C4-2B (cell line): ENCODE measurements at regions not wholly inside any gene's neighbourhood (a gene's known extent, or its start where the extent isn't known, plus 50 kb on each side); places are given as distances from the start of the nearest gene placed in this dataset.
"Not testable (repeated sequence)": the region's sequence is repeated elsewhere in the genome, so short reads cannot be mapped to it uniquely, and the experiment has no call there.

Experiments
- H3K27ac ChIP-seq: fragments of 450-650 bp; 2 replicates; pipeline ENCODE4 v1.5.1; 2017
- ZFX ChIP-seq: fragments of 450-650 bp; IDR thresholded peaks from 2 replicates; pipeline ENCODE4 v1.6.1; 2017
- TF ChIP-seq, protein P1 (sequence below): fragments of 450-650 bp; conservative IDR thresholded peaks from 2 replicates; pipeline ENCODE4 v1.5.1; 2017; ENCODE audit warnings: mild to moderate bottlenecking

DNA sequence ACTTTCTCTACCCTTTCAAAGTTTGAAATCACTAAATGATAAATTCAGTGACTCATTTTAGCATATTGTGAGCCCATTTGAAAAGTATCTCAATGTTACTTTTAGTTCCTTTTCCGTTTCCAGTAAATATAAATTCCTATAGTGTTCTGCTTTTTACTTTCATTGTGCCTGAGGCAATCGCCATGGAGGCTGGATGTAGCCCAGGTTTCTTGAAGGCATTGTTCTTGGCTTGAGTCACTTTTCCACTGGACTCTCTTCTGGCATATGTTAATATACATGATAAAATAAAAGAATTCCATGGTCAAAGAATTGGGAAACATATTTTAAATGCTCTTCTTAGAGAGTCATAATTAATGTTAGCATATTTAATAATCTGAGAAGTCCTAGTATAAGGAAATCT lies 327.0 kb downstream of the IZUMO3 start:
- TF ChIP-seq ZFX = no peak
- TF ChIP-seq, protein P1, sequence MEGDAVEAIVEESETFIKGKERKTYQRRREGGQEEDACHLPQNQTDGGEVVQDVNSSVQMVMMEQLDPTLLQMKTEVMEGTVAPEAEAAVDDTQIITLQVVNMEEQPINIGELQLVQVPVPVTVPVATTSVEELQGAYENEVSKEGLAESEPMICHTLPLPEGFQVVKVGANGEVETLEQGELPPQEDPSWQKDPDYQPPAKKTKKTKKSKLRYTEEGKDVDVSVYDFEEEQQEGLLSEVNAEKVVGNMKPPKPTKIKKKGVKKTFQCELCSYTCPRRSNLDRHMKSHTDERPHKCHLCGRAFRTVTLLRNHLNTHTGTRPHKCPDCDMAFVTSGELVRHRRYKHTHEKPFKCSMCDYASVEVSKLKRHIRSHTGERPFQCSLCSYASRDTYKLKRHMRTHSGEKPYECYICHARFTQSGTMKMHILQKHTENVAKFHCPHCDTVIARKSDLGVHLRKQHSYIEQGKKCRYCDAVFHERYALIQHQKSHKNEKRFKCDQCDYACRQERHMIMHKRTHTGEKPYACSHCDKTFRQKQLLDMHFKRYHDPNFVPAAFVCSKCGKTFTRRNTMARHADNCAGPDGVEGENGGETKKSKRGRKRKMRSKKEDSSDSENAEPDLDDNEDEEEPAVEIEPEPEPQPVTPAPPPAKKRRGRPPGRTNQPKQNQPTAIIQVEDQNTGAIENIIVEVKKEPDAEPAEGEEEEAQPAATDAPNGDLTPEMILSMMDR = no peak
- H3K27ac ChIP-seq = no peak overlapping the region

DNA sequence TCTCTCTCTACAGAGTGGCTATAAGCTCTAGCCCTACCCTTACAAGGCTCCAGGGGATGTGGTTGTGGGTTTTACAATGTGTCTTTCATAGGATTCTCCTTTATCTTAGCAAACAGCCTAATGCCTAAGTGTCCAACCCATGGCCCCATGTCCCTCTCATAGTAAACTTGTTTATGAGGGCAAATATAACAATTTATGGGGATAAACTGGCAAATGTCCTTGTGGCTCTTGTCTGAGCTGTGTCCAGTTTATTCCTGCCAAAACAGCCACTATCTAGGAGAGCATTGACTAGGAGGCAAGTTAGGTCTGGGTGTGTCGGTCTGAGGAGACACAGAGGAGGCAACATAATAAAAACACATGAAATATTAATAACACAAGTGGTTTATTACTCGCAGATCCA lies 335.1 kb downstream of the IZUMO3 start:
- TF ChIP-seq, protein P1 = no peak
- TF ChIP-seq ZFX = no peak
- H3K27ac ChIP-seq = no peak overlapping the region

DNA sequence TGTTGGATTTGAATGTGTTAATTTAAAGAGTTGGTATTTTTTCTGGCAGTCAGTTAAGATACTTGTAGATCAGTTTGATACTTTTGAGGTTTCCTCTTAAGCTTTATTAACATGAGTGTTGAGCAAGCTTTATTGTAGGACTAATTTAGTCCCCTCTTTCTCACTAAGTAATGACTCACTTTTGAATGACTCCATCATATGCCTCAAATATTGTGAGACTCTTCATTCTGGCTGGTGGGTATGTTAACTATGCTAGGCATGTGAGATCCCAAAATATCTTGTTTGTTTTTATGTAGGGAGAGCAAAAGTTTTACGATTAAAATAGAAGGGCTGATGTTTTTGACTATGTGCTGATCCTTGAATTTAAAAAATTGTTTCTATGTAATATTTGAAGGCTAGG lies 355.7 kb downstream of the IZUMO3 start:
- TF ChIP-seq, protein P1 = no peak
- TF ChIP-seq ZFX = no peak
- no peak overlapping the region for H3K27ac ChIP-seq

DNA sequence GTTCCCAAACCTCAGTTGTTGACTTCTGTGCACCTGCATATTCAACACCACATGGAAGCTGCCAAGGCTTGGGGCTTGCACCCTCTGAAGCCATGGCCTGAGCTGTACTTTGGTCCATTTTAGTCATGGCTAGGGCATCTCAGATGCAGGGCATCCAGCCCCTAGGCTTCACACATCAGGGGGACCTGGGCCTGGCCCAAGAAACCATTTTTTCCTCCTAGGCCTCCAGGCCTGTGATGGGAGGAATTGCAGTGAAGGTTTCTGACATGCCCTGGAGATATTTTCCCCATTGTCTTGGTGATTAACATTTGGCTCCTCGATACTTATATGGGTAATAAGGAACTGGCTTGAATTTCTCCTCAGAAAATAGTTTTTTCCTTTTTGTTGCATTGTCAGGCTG lies 354.5 kb upstream of the ELAVL2 start:
- H3K27ac ChIP-seq = not testable (repeated sequence)

DNA sequence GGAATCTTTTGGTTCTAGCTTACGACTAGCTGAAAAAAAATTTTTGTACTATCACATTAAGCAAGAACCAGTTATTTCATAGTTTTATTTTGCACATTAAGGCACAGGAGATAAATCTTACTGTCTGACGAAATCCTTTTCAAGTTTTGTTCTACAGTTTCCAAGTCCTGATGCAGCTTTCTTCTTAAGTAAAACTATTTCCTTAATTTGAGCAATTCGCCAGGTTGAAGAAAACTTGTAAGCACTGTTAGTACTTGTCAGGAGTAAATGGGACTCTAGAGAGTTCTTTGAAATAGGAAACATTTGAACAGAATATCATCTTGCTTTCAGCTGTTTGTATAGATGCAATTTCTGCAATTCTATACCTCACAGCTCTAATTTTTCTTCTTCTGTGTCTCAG lies 318.8 kb upstream of the ELAVL2 start:
- TF ChIP-seq, protein P1 = no peak
- no peak for TF ChIP-seq ZFX

DNA sequence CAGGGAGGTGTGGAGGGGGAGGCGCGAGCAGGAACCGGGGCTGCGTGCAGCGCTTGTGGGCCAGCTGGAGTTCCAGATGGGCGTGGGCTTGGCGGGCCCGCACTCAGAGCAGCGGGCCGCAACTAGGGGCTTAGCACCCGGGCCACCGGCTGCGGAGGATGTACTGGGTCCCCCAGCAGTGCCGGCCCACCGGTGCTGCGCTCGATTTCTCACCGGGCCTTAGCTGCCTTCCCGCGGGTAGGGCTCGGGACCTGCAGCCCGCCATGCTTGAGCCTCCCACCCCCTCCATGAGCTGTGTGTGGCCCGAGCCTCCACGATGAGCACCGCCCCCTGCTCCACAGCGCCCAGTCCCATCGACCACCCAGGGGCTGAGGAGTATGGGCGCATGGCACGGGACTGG lies 309.0 kb upstream of the ELAVL2 start:
- not testable (repeated sequence) for H3K27ac ChIP-seq

More for the DNA sequence above, 318.8 kb upstream of the ELAVL2 start:
- H3K27ac ChIP-seq = no peak overlapping the region

DNA sequence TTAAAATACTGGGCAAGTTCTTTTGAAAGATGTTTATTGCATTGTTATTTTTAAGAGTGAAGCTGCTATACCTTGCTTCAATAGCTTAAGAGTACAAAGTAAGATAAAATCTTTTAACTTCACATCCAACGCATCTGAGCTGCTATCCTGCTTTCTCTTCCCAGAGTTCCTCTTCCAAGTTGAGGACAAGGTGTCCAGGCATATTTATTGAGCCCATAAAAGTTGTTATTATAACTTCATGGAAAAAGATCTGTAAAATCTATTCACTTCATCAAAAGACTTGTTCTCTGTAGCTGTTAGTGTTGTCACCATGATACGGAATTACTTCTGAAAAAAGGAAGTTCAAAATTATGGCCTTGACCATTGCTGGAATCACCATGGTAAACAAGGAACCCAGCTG lies 306.2 kb upstream of the ELAVL2 start:
- H3K27ac ChIP-seq = no peak overlapping the region
- TF ChIP-seq ZFX = no peak
- TF ChIP-seq, protein P1 = no peak

DNA sequence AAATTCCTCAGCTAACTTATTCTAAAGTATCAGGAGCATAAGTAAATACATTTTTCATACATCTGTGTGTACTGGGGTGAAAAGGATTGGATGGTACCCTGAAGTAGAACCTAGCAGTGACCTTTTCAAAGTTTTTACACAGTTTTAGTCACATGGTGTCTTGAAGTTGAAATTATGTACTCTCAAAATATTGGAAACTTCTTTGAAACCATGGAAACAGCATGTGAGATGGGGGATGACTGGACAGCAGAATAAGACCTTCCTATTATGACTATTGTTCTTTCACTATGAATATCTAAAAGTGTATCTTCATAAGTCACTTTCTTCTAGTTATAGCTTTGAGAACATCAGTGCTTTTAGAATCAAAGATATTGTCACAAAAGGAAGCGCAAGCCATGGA lies 301.5 kb upstream of the ELAVL2 start:
- TF ChIP-seq ZFX = no peak
- TF ChIP-seq, protein P1 = no peak

DNA sequence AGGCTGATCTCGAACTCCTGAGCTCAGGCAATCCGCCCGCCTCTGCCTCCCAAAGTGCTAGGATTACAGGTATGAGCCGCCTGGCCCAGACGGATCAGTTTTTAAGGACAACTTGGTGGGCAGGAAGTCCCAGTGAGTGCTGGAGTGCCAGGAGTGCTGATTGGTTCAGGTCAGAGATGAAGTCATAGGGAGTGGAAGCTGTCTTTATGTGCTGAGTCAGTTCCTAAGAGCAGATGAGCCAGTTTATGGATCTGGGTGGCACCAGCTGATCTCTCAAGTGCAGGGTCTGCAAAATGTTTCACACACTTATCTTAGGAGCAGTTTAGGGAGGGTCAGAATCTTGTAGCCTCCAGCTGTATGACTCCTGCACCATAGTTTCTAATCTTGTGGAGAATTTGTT lies 292.1 kb upstream of the ELAVL2 start:
- TF ChIP-seq ZFX = no peak
- TF ChIP-seq, protein P1 = no peak
- no peak overlapping the region for H3K27ac ChIP-seq

More for the DNA sequence above, 301.5 kb upstream of the ELAVL2 start:
- H3K27ac ChIP-seq = no peak overlapping the region
